ENCODE measurements at regions not wholly inside any gene's neighbourhood (a gene's known extent, or its start where the extent isn't known, plus 50 kb on each side); places are given as distances from the start of the nearest gene placed in this dataset.
"Not testable (repeated sequence)": the region's sequence is repeated elsewhere in the genome, so short reads cannot be mapped to it uniquely, and the experiment has no call there.

GRCh38 chr10:90051474-90051873, 350.1 kb downstream of the KIF20B start:
- H3K27me3 ChIP-seq (ENCODE audit: control insufficient read depth, insufficient read depth, low read length) = no peaks in the 10 kb centered on the region
- H3K9me3 ChIP-seq (ENCODE audit: control insufficient read depth, insufficient read depth, low read length) = no peaks in the 10 kb centered on the region
- H3K4me1 ChIP-seq (ENCODE audit: control insufficient read depth, insufficient read depth, low read length) = no peaks in the 10 kb centered on the region; the same call in 1 of the 2 replicates
- no peak overlapping the region for H3K27ac ChIP-seq (ENCODE audit: low read length)
- no peak overlapping the region for H3K4me3 ChIP-seq (ENCODE audit: low read length)
- H3K36me3 ChIP-seq (ENCODE audit: control insufficient read depth, insufficient read depth, low read length) = no peaks in the 10 kb centered on the region
- DNase-seq (ENCODE audit: low read depth, low spot score) = no peak

GRCh38 chr10:90062786-90063185, 361.4 kb downstream of the KIF20B start:
- H3K4me3 ChIP-seq (ENCODE audit: low read length) = no peak overlapping the region
- WGBS (ENCODE audit: insufficient coverage, insufficient read length) = no CpG with 5 or more reads among the region's 3 CpGs

GRCh38 chr10:90064295-90064694, 362.9 kb downstream of the KIF20B start:
- H3K4me3 ChIP-seq (ENCODE audit: low read length) = no peak overlapping the region
- no peaks in the 10 kb centered on the region for H3K4me1 ChIP-seq (ENCODE audit: control insufficient read depth, insufficient read depth, low read length)
- no peaks in the 10 kb centered on the region for H3K27me3 ChIP-seq (ENCODE audit: control insufficient read depth, insufficient read depth, low read length)
- no peak overlapping the region for H3K27ac ChIP-seq (ENCODE audit: low read length)
- no peaks in the 10 kb centered on the region for H3K36me3 ChIP-seq (ENCODE audit: control insufficient read depth, insufficient read depth, low read length)
- no peaks in the 10 kb centered on the region for H3K9me3 ChIP-seq (ENCODE audit: control insufficient read depth, insufficient read depth, low read length)
- no peak for DNase-seq (ENCODE audit: low read depth, low spot score)
- no CpG with 5 or more reads among the region's 1 CpG for WGBS (ENCODE audit: insufficient coverage, insufficient read length)

More at GRCh38 chr10:90062786-90063185, 361.4 kb downstream of the KIF20B start:
- no peaks in the 10 kb centered on the region for H3K9me3 ChIP-seq (ENCODE audit: control insufficient read depth, insufficient read depth, low read length)
- DNase-seq (ENCODE audit: low read depth, low spot score) = no peak
- H3K27ac ChIP-seq (ENCODE audit: low read length) = no peak overlapping the region
- no peaks in the 10 kb centered on the region for H3K27me3 ChIP-seq (ENCODE audit: control insufficient read depth, insufficient read depth, low read length)
- no peaks in the 10 kb centered on the region for H3K36me3 ChIP-seq (ENCODE audit: control insufficient read depth, insufficient read depth, low read length)
- H3K4me1 ChIP-seq (ENCODE audit: control insufficient read depth, insufficient read depth, low read length) = no peaks in the 10 kb centered on the region

- Histone ChIP-seq H3K27ac (ENCODE audit: low read length) (no peak overlapping the region), H3K36me3 (ENCODE audit: control insufficient read depth, insufficient read depth, low read length) (no peaks in the 10 kb centered on the region), H3K4me1 (ENCODE audit: control insufficient read depth, insufficient read depth, low read length) (no peaks in the 10 kb centered on the region), H3K9me3 (ENCODE audit: control insufficient read depth, insufficient read depth, low read length) (no peaks in the 10 kb centered on the region), H3K27me3 (ENCODE audit: control insufficient read depth, insufficient read depth, low read length) (no peaks in the 10 kb centered on the region), H3K4me3 (ENCODE audit: low read length) (no peak overlapping the region)
- WGBS (ENCODE audit: insufficient coverage, insufficient read length) = no CpG with 5 or more reads among the region's 2 CpGs
- DNase-seq (ENCODE audit: low read depth, low spot score) = no peak
Observed at GRCh38 chr10:90066435-90066834, 365.0 kb downstream of the KIF20B start.

GRCh38 chr10:90075995-90076394, 374.6 kb downstream of the KIF20B start:
- H3K4me1 ChIP-seq (ENCODE audit: control insufficient read depth, insufficient read depth, low read length) = no peaks in the 10 kb centered on the region
- no peak overlapping the region for H3K4me3 ChIP-seq (ENCODE audit: low read length)
- H3K27ac ChIP-seq (ENCODE audit: low read length) = no peak overlapping the region
- H3K36me3 ChIP-seq (ENCODE audit: control insufficient read depth, insufficient read depth, low read length) = peaks cover 5% of the 10 kb centered on the region; the same call in 1 of the 2 replicates
- H3K9me3 ChIP-seq (ENCODE audit: control insufficient read depth, insufficient read depth, low read length) = peaks cover 8% of the 10 kb centered on the region
- DNase-seq (ENCODE audit: low read depth, low spot score) = no peak
- H3K27me3 ChIP-seq (ENCODE audit: control insufficient read depth, insufficient read depth, low read length) = no peaks in the 10 kb centered on the region
- WGBS (ENCODE audit: insufficient coverage, insufficient read length) = no CpG with 5 or more reads among the region's 2 CpGs

- H3K27me3 ChIP-seq (ENCODE audit: control insufficient read depth, insufficient read depth, low read length) = no peaks in the 10 kb centered on the region
Observed at GRCh38 chr10:90079819-90080218, 378.4 kb downstream of the KIF20B start.

GRCh38 chr10:90086606-90087190, 385.3 kb downstream of the KIF20B start:
- not testable (repeated sequence) for H3K27me3 ChIP-seq (ENCODE audit: control insufficient read depth, insufficient read depth, low read length); H3K9me3 ChIP-seq (ENCODE audit: control insufficient read depth, insufficient read depth, low read length); H3K27ac ChIP-seq (ENCODE audit: low read length); H3K4me1 ChIP-seq (ENCODE audit: control insufficient read depth, insufficient read depth, low read length); H3K4me3 ChIP-seq (ENCODE audit: low read length); H3K36me3 ChIP-seq (ENCODE audit: control insufficient read depth, insufficient read depth, low read length)
- peak; percentile 1 for DNase-seq (ENCODE audit: low read depth, low spot score)
- WGBS (ENCODE audit: insufficient coverage, insufficient read length) = no CpG with 5 or more reads among the region's 2 CpGs

More at GRCh38 chr10:90079819-90080218, 378.4 kb downstream of the KIF20B start:
- Histone ChIP-seq H3K27ac (ENCODE audit: low read length) (no peak overlapping the region), H3K4me3 (ENCODE audit: low read length) (no peak overlapping the region), H3K36me3 (ENCODE audit: control insufficient read depth, insufficient read depth, low read length) (peaks cover 5% of the 10 kb centered on the region; the same call in 1 of the 2 replicates), H3K9me3 (ENCODE audit: control insufficient read depth, insufficient read depth, low read length) (peaks cover 8% of the 10 kb centered on the region), H3K4me1 (ENCODE audit: control insufficient read depth, insufficient read depth, low read length) (no peaks in the 10 kb centered on the region)
- no CpG with 5 or more reads among the region's 2 CpGs for WGBS (ENCODE audit: insufficient coverage, insufficient read length)
- DNase-seq (ENCODE audit: low read depth, low spot score) = no peak

GRCh38 chr10:90087197-90088023, 386.0 kb downstream of the KIF20B start:
- Histone ChIP-seq H3K4me3 (ENCODE audit: low read length) (no peak overlapping the region), H3K4me1 (ENCODE audit: control insufficient read depth, insufficient read depth, low read length) (peaks cover 1% of the 10 kb centered on the region; the same call in 1 of the 2 replicates), H3K27me3 (ENCODE audit: control insufficient read depth, insufficient read depth, low read length) (no peaks in the 10 kb centered on the region), H3K9me3 (ENCODE audit: control insufficient read depth, insufficient read depth, low read length) (no peaks in the 10 kb centered on the region), H3K36me3 (ENCODE audit: control insufficient read depth, insufficient read depth, low read length) (no peaks in the 10 kb centered on the region; the same call in 1 of the 2 replicates), H3K27ac (ENCODE audit: low read length) (no peak overlapping the region)
- no peak for DNase-seq (ENCODE audit: low read depth, low spot score)
- WGBS (ENCODE audit: insufficient coverage, insufficient read length) = no CpG with 5 or more reads among the region's 2 CpGs

- Histone ChIP-seq H3K9me3 (ENCODE audit: control insufficient read depth, insufficient read depth, low read length) (no peaks in the 10 kb centered on the region), H3K27ac (ENCODE audit: low read length) (no peak overlapping the region), H3K27me3 (ENCODE audit: control insufficient read depth, insufficient read depth, low read length) (no peaks in the 10 kb centered on the region), H3K36me3 (ENCODE audit: control insufficient read depth, insufficient read depth, low read length) (no peaks in the 10 kb centered on the region; the same call in 1 of the 2 replicates), H3K4me3 (ENCODE audit: low read length) (no peak overlapping the region), H3K4me1 (ENCODE audit: control insufficient read depth, insufficient read depth, low read length) (peaks cover 1% of the 10 kb centered on the region; the same call in 1 of the 2 replicates)
- WGBS (ENCODE audit: insufficient coverage, insufficient read length) = no CpG with 5 or more reads among the region's 4 CpGs
- DNase-seq (ENCODE audit: low read depth, low spot score) = no peak
Observed at GRCh38 chr10:90088024-90088317, 386.6 kb downstream of the KIF20B start.

GRCh38 chr10:90089719-90090118, 388.3 kb downstream of the KIF20B start:
- H3K27me3 ChIP-seq (ENCODE audit: control insufficient read depth, insufficient read depth, low read length) = no peaks in the 10 kb centered on the region
- no peaks in the 10 kb centered on the region for H3K36me3 ChIP-seq (ENCODE audit: control insufficient read depth, insufficient read depth, low read length)
- no CpG with 5 or more reads among the region's 2 CpGs for WGBS (ENCODE audit: insufficient coverage, insufficient read length)
- no peaks in the 10 kb centered on the region for H3K9me3 ChIP-seq (ENCODE audit: control insufficient read depth, insufficient read depth, low read length)
- H3K4me3 ChIP-seq (ENCODE audit: low read length) = no peak overlapping the region
- H3K27ac ChIP-seq (ENCODE audit: low read length) = no peak overlapping the region
- peaks cover 1% of the 10 kb centered on the region; the same call in 1 of the 2 replicates for H3K4me1 ChIP-seq (ENCODE audit: control insufficient read depth, insufficient read depth, low read length)
- DNase-seq (ENCODE audit: low read depth, low spot score) = no peak
